A549 (cell line): ENCODE measurements at regions not wholly inside any gene's neighbourhood (a gene's known extent, or its start where the extent isn't known, plus 50 kb on each side); places are given as distances from the start of the nearest gene placed in this dataset.
"Not testable (repeated sequence)": the region's sequence is repeated elsewhere in the genome, so short reads cannot be mapped to it uniquely, and the experiment has no call there.

ENCODE experiments used
- ATAC-seq, 2 experiments: fragments of 200-7000 bp in 1 of 2; fragments of >200 bp in 1 of 2; cut with Nextera tagmentation in 1 of 2; cut with Tn5 transposase in 1 of 2; 3 replicates each; pipeline versions ENCODE4 v1.8.0 to v1.9.1; 2018 to 2020; ENCODE audit warnings: mild to moderate bottlenecking in 1 of 2, moderate library complexity in 1 of 2
- CTCF ChIA-PET: fragments of 300-600 bp; sonication (Branson Sonifier 250); formaldehyde crosslinking; extraction: SDS; loops from one replicate; lab custom pipeline; 2021; ENCODE audit warnings: antibody characterized with exemption, inconsistent platforms; lab: Yijun Ruan, JAX
- POLR2A ChIA-PET: fragments of 350-600 bp; formaldehyde crosslinking; extraction: SDS; loops from one replicate; lab custom pipeline; 2021; ENCODE audit warnings: antibody characterized with exemption, inconsistent platforms; lab: Yijun Ruan, JAX
- DNase-seq, 2 experiments: peaks; one replicate each; pipeline versions ENCODE4 v3.0.0 to v3.0.0-alpha.2; 2011 to 2016; ENCODE audit warnings: low read depth in 1 of 2, low spot score in 1 of 2
- FAIRE-seq: peaks from 2 replicates; lab custom pipeline; 2011; peaks lifted over from hg19 to GRCh38; lab: Jason Lieb, UNC
- H3K27ac ChIP-seq, 2 experiments: fragments of >200 bp; sonication (Bioruptor Twin); formaldehyde crosslinking; 3 replicates each; pipeline ENCODE4 v1.5.1; 2016 to 2017
- H3K4me1 ChIP-seq: fragments of >200 bp; sonication (Bioruptor Twin); formaldehyde crosslinking; 3 replicates; pipeline ENCODE4 v1.6.1; 2016
- H3K4me2 ChIP-seq: fragments of >200 bp; sonication (Bioruptor Twin); formaldehyde crosslinking; 3 replicates; pipeline ENCODE4 v1.6.1; 2016
- H3K4me3 ChIP-seq: fragments of >200 bp; sonication (Bioruptor Twin); formaldehyde crosslinking; 3 replicates; pipeline ENCODE4 v1.5.1; 2016
- H3K9me3 ChIP-seq: fragments of >200 bp; sonication (Bioruptor Twin); formaldehyde crosslinking; 3 replicates; pipeline ENCODE4 v1.6.1; 2016
- ATOH8 ChIP-seq: fragments of 250-450 bp; sonication (Bioruptor Pico); IDR thresholded peaks from 2 replicates; pipeline ENCODE4 v1.5.0; 2020; ENCODE audit warnings: low read depth, mild to moderate bottlenecking, moderate library complexity
- CTCF ChIP-seq: fragments of >200 bp; sonication (Bioruptor Twin); formaldehyde crosslinking; IDR thresholded peaks from 3 replicates; pipeline ENCODE4 v1.5.1; 2016
- EHF ChIP-seq: fragments of 250-450 bp; sonication (Bioruptor Pico); IDR thresholded peaks from 2 replicates; pipeline ENCODE4 v1.5.0; 2020; ENCODE audit warnings: mild to moderate bottlenecking
- ESRRA ChIP-seq: fragments of 150-350 bp; IDR thresholded peaks from 2 replicates; pipeline ENCODE4 v1.6.1; 2014; ENCODE audit warnings: mild to moderate bottlenecking, low read length, borderline replicate concordance
- HES2 ChIP-seq: fragments of >200 bp; sonication (Bioruptor Twin); formaldehyde crosslinking; IDR thresholded peaks from 2 replicates; pipeline ENCODE4 v1.6.1; 2016
- HOXA7 ChIP-seq: fragments of 250-450 bp; sonication (Bioruptor Pico); IDR thresholded peaks from 2 replicates; pipeline ENCODE4 v1.5.0; 2020; ENCODE audit warnings: mild to moderate bottlenecking, moderate library complexity
- HOXB13 ChIP-seq: fragments of 250-450 bp; sonication (Bioruptor Pico); IDR thresholded peaks from 2 replicates; pipeline ENCODE4 v1.5.0; 2020; ENCODE audit warnings: low read depth, mild to moderate bottlenecking, moderate library complexity
- JUNB ChIP-seq: fragments of >200 bp; sonication (Bioruptor Twin); formaldehyde crosslinking; IDR thresholded peaks from 2 replicates; pipeline ENCODE4 v1.6.1; 2016
- NFE2L2 ChIP-seq: fragments of 150-350 bp; conservative IDR thresholded peaks from 2 replicates; pipeline ENCODE4 v1.6.1; 2014; ENCODE audit warnings: low read length
- PHF8 ChIP-seq: fragments of 200-600 bp; sonication (generic); IDR thresholded peaks from 2 replicates; pipeline ENCODE4 v1.6.1; 2016; ENCODE audit warnings: low read depth, mild to moderate bottlenecking, antibody characterized with exemption, moderate library complexity, borderline replicate concordance
- RARB ChIP-seq: fragments of 250-450 bp; sonication (Bioruptor Pico); IDR thresholded peaks from 2 replicates; pipeline ENCODE4 v1.8.0; 2021; ENCODE audit warnings: mild to moderate bottlenecking, moderate library complexity
- RCOR1 ChIP-seq: fragments of 150-350 bp; IDR thresholded peaks from 2 replicates; pipeline ENCODE4 v1.6.1; 2014; ENCODE audit warnings: antibody characterized with exemption, low read length, low read depth
- RNF2 ChIP-seq: fragments of 200-600 bp; sonication (generic); IDR thresholded peaks from 2 replicates; pipeline ENCODE4 v1.6.1; 2016; ENCODE audit warnings: low read depth, mild to moderate bottlenecking, antibody characterized with exemption, moderate library complexity, borderline replicate concordance
- USF2 ChIP-seq: fragments of 450-650 bp; IDR thresholded peaks from 2 replicates; pipeline ENCODE4 v1.6.1; 2014; ENCODE audit warnings: antibody characterized with exemption
- ZFP36 ChIP-seq: fragments of 450-650 bp; IDR thresholded peaks from 2 replicates; pipeline ENCODE4 v1.6.1; 2014; ENCODE audit warnings: borderline replicate concordance; ENCODE audit not compliant: partially characterized antibody
- WGBS: methylation state at CpG from one replicate; pipeline ENCODE4 v1.1.6; 2017; ENCODE audit errors: missing lambda C conversion rate; 5-methylcytosine and 5-hydroxymethylcytosine counted together

- 93% methylated on average over 3 of the region's 3 CpGs for WGBS
- FAIRE-seq, result no peak
- H3K9me3 ChIP-seq, result no peaks in the 10 kb centered on the region
- ATAC-seq, result no peak
- no peak overlapping the region for H3K27ac ChIP-seq
- ChIA-PET CTCF (interaction anchor here (0.8 to 2.8 kb wide), 2 partner anchors 121 to 385 kb away, joined by 3 to 7 read pairs; partner anchors contain the start of gene DUSP10), POLR2A (no interaction called here)
- no peak for TF ChIP-seq RARB
- TF ChIP-seq JUNB, result no peak
- TF ChIP-seq PHF8, result no peak
- TF ChIP-seq HES2, result no peak
- TF ChIP-seq ATOH8 (CRISPR knock-in tag), result no peak
- no peak for TF ChIP-seq CTCF
- no peak for TF ChIP-seq RCOR1
- no peak for TF ChIP-seq NFE2L2
- TF ChIP-seq HOXB13 (CRISPR knock-in tag), result no peak
- TF ChIP-seq EHF (CRISPR knock-in tag), result no peak
- TF ChIP-seq ESRRA, result no peak
- TF ChIP-seq HOXA7 (CRISPR knock-in tag), result no peak
- no peak overlapping the region for H3K4me3 ChIP-seq
- no peaks in the 10 kb centered on the region for H3K4me1 ChIP-seq
- no peak overlapping the region for H3K4me2 ChIP-seq
- DNase-seq, result no peak
These were observed 121.1 kb upstream of the DUSP10 start for GRCh38 chr1:221862971-221863370.

- CTCF ChIA-PET, result interaction anchor here (0.8 to 1.5 kb wide), 3 partner anchors 46 to 382 kb away, joined by 3 read pairs; no protein-coding TSS in a partner anchor
- no peak overlapping the region for H3K4me2 ChIP-seq
- WGBS, result 67% methylated on average over 3 of the region's 3 CpGs
- FAIRE-seq, result no peak
- H3K27ac ChIP-seq, result no peak overlapping the region
- TF ChIP-seq ATOH8 (CRISPR knock-in tag) (no peak), RNF2 (no peak), EHF (CRISPR knock-in tag) (no peak), HOXA7 (CRISPR knock-in tag) (no peak), USF2 (no peak), ZFP36 (no peak)
- DNase-seq, result peak in 1 of 2 experiments; percentile 8
- H3K4me3 ChIP-seq, result no peak overlapping the region
- H3K9me3 ChIP-seq, result no peaks in the 10 kb centered on the region
- POLR2A ChIA-PET, result no interaction called here
- H3K4me1 ChIP-seq, result no peaks in the 10 kb centered on the region
- no peak for ATAC-seq
These were observed 117.1 kb upstream of the DUSP10 start for GRCh38 chr1:221858818-221859611.

- H3K9me3 ChIP-seq, H3K27ac ChIP-seq, FAIRE-seq, H3K4me2 ChIP-seq, H3K4me1 ChIP-seq, ATAC-seq, H3K4me3 ChIP-seq, POLR2A ChIA-PET, DNase-seq: not testable (repeated sequence)
- TF ChIP-seq ZFP36, result peak; percentile 74
- 56% methylated on average over 4 of the region's 4 CpGs for WGBS
- CTCF ChIA-PET, result interaction anchor here (1.0 kb wide), 1 partner anchor 20 kb away, joined by 3 read pairs; no protein-coding TSS in a partner anchor
These were observed 115.2 kb upstream of the DUSP10 start for GRCh38 chr1:221857094-221857444.
